ENCODE measurements at regions not wholly inside any gene's neighbourhood (a gene's known extent, or its start where the extent isn't known, plus 50 kb on each side); places are given as distances from the start of the nearest gene placed in this dataset.
"Not testable (repeated sequence)": the region's sequence is repeated elsewhere in the genome, so short reads cannot be mapped to it uniquely, and the experiment has no call there.

DNA sequence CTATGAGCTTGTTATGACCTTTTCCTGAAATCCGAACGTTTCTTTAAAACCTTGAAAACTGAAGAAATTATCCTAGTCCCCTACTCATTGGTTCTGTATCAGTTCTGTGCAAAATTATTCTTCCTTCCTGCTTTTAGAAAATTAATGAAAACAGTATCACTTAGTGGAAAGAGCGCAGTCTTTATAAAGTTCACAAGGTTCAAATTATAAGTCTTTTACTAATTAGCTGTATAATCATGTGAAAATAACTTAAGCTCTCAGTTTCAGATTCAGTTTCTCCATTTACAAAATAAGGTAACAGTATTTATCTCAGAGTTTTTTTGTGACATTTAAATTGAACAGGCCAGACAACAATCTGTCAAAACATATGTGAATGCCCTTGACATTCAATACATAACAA lies 306.1 kb downstream of the ADAMTS20 start:
- no peak for DNase-seq

DNA sequence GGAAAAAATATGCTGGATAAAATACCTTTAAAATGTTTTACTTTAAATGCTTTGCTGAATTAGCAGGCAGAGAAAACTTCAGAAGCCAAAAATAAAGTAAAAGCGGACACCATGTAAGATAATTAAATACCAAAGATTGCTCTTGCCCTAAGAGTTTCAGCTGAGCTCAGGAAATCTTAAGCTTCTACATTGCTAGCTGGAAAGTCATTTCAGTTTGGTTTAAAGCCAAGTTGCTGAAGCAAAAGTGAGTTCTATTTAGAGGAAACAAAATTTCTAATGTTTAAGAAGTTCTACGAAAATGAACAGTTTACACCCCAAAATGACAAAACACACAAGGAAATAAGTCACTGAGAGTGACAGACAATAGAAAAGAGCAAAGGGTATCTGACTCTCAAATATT lies 310.0 kb downstream of the ADAMTS20 start:
- DNase-seq, result no peak

DNA sequence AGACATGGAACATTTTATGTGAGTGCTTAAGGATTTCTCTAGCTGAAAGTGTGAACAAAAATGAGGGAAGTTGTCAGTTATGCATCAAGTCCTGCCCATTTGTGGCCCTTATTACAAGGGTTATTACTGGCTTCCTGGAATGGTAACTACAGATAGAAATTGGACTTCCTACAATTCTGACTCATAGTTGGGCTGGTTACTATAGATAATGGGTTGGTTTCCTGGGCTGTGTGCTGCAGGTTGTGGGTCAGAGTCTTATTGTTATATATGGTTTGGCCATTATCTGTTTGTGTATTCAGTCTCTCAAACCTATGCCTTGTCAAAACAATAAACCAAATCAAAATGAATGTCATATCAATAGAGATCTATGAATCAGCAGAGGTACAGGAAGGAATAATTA lies 313.7 kb downstream of the ADAMTS20 start:
- DNase-seq, result no peak

GRCh38 chr12:43237238-43237879 lies 314.6 kb downstream of the ADAMTS20 start:
- no peak for DNase-seq

GRCh38 chr12:43235721-43236120 lies 316.3 kb downstream of the ADAMTS20 start:
- no peak for DNase-seq

DNA sequence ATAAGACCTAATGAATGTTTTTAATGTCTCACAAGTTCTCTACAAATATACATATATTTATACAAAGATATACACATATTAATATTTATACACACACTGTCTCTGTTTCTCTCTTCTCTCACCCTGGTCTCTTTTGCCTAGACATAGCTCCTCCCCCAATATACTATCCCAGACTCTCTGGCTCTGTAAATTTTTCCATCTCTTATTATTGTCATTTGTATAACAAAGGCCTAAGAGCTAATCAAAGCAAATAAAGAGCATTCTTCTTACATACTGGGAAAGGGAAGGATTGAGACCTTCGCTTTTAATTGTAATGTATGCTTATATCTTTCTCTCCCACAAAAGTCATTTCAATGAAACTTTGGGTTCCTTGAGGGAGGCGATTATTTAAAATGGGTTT lies 318.1 kb downstream of the ADAMTS20 start:
- DNase-seq, result no peak

DNA sequence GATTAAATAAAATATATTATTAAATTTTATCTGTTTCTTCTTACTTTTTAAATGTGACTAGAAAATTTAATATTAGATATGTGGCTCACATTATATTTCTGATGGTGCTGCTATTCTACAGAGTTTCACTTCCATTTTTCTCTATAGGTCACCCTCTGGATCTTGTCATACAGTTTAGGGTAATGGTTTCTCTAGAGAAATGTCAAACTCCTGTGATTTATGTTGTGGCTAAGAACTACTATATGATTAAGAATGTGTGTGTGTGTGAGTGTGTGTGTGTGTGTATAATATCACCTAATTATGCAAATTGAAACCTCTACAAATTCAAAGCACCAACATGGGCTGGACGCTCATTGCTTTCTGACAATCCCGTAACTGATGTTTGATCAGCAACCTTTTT lies 325.9 kb downstream of the ADAMTS20 start:
- DNase-seq, result no peak

DNA sequence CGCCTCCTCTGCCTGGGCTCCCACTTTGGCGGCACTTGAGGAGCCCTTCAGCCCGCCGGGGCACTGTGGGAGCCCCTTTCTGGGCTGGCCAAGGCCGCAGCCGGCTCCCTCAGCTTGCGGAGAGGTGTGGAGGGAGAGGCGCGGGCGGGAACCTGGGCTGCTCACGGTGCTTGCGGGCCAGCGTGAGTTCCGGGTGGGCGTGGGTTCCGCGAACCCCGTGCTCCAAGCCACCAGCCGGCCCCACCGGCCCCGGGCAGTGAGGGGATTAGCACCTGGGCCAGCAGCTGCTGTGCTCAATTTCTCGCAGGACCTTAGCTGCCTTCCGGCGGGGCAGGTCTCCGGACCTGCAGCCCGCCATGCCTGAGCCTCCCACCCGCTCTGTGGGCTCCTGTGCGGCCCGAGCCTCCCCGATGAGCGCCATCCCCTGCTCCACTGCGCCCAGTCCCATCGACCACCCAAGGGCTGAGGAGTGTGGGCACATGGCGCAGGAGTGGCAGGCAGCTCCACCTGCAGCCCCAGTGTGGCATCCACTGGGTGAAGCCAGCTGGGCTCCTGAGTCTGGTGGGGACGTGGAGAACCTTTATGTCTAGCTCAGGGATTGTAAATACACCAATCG lies 327.7 kb downstream of the ADAMTS20 start:
- not testable (repeated sequence) for DNase-seq

DNA sequence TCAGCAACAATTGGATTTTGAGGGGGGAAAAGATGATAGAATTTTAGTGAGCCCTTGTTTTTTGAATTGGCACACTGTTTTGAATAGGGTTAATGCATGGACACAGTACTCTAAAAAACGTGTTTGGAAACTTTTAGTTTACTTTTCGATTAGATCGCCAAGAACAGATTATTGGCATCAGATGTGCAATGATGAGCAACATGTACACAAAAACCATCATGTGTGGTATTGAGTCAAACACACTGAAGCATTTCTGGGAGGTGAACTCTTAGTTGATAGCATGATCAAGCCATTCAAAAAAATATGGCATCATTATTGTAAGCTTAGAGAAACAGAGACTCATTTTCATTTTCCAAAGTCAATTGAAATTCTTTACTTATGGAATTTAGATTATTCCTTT lies 329.2 kb downstream of the ADAMTS20 start:
- no peak for DNase-seq

DNA sequence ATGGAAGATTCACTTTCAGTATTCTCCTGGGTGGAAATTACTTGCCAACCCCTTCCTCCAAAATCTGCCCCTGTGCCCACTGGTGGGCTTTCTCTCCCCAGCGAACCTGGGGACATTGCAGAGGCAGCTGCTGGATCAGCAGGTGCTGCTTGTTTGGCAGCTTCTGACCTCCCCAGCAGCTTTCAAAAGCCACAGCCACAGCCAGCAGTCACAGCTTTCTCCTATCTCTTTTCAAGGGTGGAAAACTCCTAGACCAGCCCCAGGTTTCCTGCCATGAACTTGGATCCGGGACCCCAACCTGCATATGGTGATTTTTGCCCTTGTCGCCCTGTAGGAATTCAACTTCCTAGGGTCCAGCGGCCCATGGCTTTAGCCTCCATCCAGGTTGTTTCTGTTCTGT lies 330.8 kb downstream of the ADAMTS20 start:
- DNase-seq, result no peak

DNA sequence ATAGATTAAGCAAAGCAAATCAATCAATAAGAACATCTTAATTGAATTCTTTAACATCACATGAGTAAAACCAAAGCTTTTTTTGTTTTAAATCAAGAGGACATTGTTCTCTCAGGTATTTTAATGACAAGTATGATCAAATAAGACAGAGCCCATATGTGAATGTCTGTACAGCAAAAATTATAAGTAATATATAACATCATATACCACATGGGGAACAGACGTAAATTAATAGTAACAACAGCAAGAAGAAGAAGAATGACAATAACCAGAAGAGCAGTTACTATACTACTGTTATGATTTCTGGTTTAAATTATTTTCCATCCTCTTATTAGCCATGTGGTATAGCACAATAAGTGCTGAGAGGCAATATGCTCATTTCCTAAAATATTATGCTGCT lies 335.5 kb downstream of the ADAMTS20 start:
- DNase-seq, result no peak

GRCh38 chr12:43214166-43214565 lies 337.8 kb downstream of the ADAMTS20 start:
- DNase-seq, result no peak

GRCh38 chr12:43213608-43214007 lies 338.4 kb downstream of the ADAMTS20 start:
- DNase-seq, result no peak

- DNase-seq, result no peak
Measured at GRCh38 chr12:43210485-43211192, 341.4 kb downstream of the ADAMTS20 start.

DNA sequence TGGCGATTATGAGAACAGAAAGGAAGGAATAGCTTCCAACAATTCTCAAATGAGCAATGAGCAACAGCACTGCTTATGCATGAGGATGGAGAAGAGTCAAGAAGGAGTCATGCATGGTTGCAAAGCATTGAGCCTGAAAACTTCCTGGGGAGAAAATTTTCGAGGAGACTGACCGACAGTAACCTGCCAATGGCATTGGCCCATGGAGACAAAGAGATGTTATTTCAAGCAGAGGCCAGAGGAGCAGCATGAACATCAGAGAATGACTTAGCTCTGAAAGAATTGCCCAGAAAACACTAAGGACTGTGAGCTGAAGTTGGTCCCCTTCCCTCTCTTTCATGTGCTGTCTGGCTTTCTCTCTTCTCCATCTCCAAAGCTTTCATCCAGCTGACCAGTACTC lies 343.4 kb downstream of the ADAMTS20 start:
- no peak for DNase-seq

DNA sequence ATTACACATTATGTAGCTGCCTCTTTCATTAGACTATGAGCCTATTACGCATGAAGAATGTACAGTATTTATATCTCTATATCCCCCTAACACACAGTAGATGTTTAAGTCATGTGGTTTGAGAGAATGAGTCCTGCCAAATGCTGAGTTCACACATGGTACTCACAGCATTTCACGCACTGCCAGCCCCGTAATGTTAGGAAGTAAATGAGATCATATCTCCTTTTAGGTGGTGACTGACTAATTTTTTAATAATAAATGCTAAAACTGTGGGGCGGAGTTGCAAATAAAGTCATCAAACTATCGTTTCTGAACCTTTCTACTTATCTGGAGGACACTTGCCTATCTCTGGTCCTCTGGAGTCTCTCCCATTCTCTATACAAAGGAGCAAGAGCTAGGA lies 343.8 kb downstream of the ADAMTS20 start:
- no peak for DNase-seq

GRCh38 chr12:43206396-43206795 lies 345.6 kb downstream of the ADAMTS20 start:
- DNase-seq, result no peak

DNA sequence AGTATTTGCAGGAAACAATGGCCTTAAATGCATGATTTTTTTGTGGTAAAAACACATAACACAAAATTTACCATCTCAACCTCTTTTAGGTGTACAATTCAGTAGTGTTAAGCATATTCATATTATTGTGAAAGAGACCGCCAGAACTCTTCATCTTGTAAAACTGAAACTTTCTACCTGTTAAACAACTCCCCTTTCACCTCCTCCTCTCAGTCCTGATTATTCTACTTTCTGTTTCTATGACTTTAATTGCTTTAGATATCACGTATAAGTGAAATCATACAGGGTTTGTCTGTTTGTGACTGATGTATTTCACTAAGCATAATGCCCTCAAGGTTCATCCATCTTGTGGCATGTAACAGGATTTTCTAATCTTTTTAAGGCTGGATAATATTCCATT lies 353.4 kb downstream of the ADAMTS20 start:
- no peak for DNase-seq

GRCh38 chr12:43196268-43196907 lies 355.6 kb downstream of the ADAMTS20 start:
- no peak for DNase-seq

DNA sequence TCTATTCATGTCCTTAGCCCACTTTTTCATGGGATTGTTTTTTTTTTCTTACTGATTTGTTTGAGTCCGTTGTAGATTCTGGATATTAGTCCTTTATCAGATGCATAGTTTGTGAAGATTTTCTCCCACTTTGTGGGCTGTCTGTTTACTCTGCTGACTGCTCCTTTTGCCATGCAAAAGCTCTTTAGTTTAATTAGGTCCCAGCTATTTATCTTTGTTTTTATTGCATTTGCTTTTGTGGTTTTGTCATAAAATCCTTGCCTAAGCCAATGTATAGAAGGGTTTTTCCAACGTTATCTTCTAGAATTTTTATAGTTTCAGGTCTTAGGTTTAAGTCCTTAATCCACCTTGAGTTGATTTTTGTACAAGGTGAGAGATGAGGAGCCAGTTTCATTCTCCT lies 358.9 kb downstream of the ADAMTS20 start:
- not testable (repeated sequence) for DNase-seq

GRCh38 chr12:43192442-43192841 lies 359.6 kb downstream of the ADAMTS20 start:
- not testable (repeated sequence) for DNase-seq

- no peak for DNase-seq
Measured at GRCh38 chr12:43180242-43180641, 371.8 kb downstream of the ADAMTS20 start.

- no peak for DNase-seq
Measured at GRCh38 chr12:43179486-43179885, 372.5 kb downstream of the ADAMTS20 start.

DNA sequence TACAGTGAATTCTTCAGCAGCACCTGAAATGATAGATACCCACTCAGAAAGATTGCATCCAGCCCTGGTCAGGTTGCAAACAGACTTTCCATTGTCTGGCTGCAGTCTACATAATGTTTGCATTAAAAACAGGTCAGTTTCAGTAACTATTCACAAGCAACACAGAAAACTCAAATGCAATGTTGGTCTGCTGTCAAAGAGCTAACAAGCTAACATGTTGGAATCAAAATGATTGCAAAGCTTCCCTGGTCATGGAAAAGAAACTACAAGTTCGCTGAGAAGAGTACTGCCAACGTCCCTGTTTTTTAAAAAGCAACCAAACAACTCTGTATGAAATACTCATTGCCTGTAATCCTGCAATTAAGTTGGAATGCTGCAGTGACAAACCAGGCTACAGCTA lies 374.7 kb downstream of the ADAMTS20 start:
- DNase-seq, result no peak

Data from midbrain (tissue), 1 donor.